ELR (cell line): ENCODE measurements at regions not wholly inside any gene's neighbourhood (a gene's known extent, or its start where the extent isn't known, plus 50 kb on each side); places are given as distances from the start of the nearest gene placed in this dataset.
"Not testable (repeated sequence)": the region's sequence is repeated elsewhere in the genome, so short reads cannot be mapped to it uniquely, and the experiment has no call there.

ENCODE experiments used
- DNase-seq: peaks from one replicate; pipeline ENCODE4 v3.0.0-alpha.2; 2015; ENCODE audit warnings: low read depth

- DNase-seq: peak; percentile 27
Observed at GRCh38 chr3:21894459-21895340, 143.7 kb upstream of the ZNF385D start.

GRCh38 chr3:21898316-21898715 lies 147.3 kb upstream of the ZNF385D start:
- no peak for DNase-seq

GRCh38 chr3:21901484-21901883 lies 150.5 kb upstream of the ZNF385D start:
- DNase-seq: no peak

GRCh38 chr3:21902956-21903355 lies 151.9 kb upstream of the ZNF385D start:
- DNase-seq: no peak

GRCh38 chr3:21909096-21909495 lies 158.1 kb upstream of the ZNF385D start:
- DNase-seq: no peak

- DNase-seq: no peak
Observed at GRCh38 chr3:21912711-21913110, 161.7 kb upstream of the ZNF385D start.

GRCh38 chr3:21913791-21914190 lies 162.8 kb upstream of the ZNF385D start:
- DNase-seq: no peak

- DNase-seq: no peak
Observed at GRCh38 chr3:21914451-21914850, 163.4 kb upstream of the ZNF385D start.

GRCh38 chr3:21919383-21919782 lies 168.4 kb upstream of the ZNF385D start:
- DNase-seq: no peak

- peak; percentile 56 for DNase-seq
Observed at GRCh38 chr3:21920421-21920861, 169.4 kb upstream of the ZNF385D start.

- not testable (repeated sequence) for DNase-seq
Observed at GRCh38 chr3:21923156-21923555, 172.1 kb upstream of the ZNF385D start.

GRCh38 chr3:21927261-21927660 lies 176.3 kb upstream of the ZNF385D start:
- no peak for DNase-seq

- no peak for DNase-seq
Observed at GRCh38 chr3:21934591-21934990, 183.6 kb upstream of the ZNF385D start.

- DNase-seq: no peak
Observed at GRCh38 chr3:21936207-21936606, 185.2 kb upstream of the ZNF385D start.

- DNase-seq: no peak
Observed at GRCh38 chr3:21938267-21938681, 187.3 kb upstream of the ZNF385D start.

GRCh38 chr3:21942328-21942727 lies 191.3 kb upstream of the ZNF385D start:
- DNase-seq: peak; percentile 74

GRCh38 chr3:21944251-21944650 lies 193.2 kb upstream of the ZNF385D start:
- DNase-seq: no peak

GRCh38 chr3:21952856-21953255 lies 201.8 kb upstream of the ZNF385D start:
- DNase-seq: no peak

GRCh38 chr3:21954709-21955108 lies 203.7 kb upstream of the ZNF385D start:
- peak; percentile 40 for DNase-seq

- DNase-seq: no peak
Observed at GRCh38 chr3:21955406-21955805, 204.4 kb upstream of the ZNF385D start.

- DNase-seq: no peak
Observed at GRCh38 chr3:21960033-21960432, 209.0 kb upstream of the ZNF385D start.

- no peak for DNase-seq
Observed at GRCh38 chr3:21962456-21962855, 211.4 kb upstream of the ZNF385D start.

GRCh38 chr3:21966457-21966856 lies 215.4 kb upstream of the ZNF385D start:
- DNase-seq: not testable (repeated sequence)

GRCh38 chr3:21979706-21980105 lies 228.7 kb upstream of the ZNF385D start:
- peak; percentile 2 for DNase-seq
